ENCODE measurements at regions not wholly inside any gene's neighbourhood (a gene's known extent, or its start where the extent isn't known, plus 50 kb on each side); places are given as distances from the start of the nearest gene placed in this dataset.

- no peak for TF ChIP-seq POLR2A (IDR thresholded peaks at IDR 0.05)
- TF ChIP-seq, protein P1, sequence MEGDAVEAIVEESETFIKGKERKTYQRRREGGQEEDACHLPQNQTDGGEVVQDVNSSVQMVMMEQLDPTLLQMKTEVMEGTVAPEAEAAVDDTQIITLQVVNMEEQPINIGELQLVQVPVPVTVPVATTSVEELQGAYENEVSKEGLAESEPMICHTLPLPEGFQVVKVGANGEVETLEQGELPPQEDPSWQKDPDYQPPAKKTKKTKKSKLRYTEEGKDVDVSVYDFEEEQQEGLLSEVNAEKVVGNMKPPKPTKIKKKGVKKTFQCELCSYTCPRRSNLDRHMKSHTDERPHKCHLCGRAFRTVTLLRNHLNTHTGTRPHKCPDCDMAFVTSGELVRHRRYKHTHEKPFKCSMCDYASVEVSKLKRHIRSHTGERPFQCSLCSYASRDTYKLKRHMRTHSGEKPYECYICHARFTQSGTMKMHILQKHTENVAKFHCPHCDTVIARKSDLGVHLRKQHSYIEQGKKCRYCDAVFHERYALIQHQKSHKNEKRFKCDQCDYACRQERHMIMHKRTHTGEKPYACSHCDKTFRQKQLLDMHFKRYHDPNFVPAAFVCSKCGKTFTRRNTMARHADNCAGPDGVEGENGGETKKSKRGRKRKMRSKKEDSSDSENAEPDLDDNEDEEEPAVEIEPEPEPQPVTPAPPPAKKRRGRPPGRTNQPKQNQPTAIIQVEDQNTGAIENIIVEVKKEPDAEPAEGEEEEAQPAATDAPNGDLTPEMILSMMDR (IDR thresholded peaks at IDR 0.05), result no peak
Observed at GRCh38 chr14:87852107-87852506, 140.9 kb downstream of the GALC start.
